ACHN (cell line): ENCODE measurements at regions not wholly inside any gene's neighbourhood (a gene's known extent, or its start where the extent isn't known, plus 50 kb on each side); places are given as distances from the start of the nearest gene placed in this dataset.

Experiments
- DNase-seq: peaks from one replicate; pipeline ENCODE4 v3.0.0-alpha.2; 2015
- in situ Hi-C: cut with HindIII; loops from 2 replicates; pipeline ENCODE4 v1.10.0; 2017; ENCODE audit warnings: low sequenced_read_pairs, low pct_ligation_motif_present, low pct_unique_long_range_greater_than_20kb

GRCh38 chr1:198096390-198096789, 60.4 kb upstream of the NEK7 start:
- in situ Hi-C loops: no loop called here
- DNase-seq: no peak

GRCh38 chr1:198099755-198100154, 57.0 kb upstream of the NEK7 start:
- DNase-seq: no peak
- in situ Hi-C loops: no loop called here

- in situ Hi-C loops: no loop called here
- no peak for DNase-seq
These were observed 54.9 kb upstream of the NEK7 start for GRCh38 chr1:198101716-198102453.

DNA sequence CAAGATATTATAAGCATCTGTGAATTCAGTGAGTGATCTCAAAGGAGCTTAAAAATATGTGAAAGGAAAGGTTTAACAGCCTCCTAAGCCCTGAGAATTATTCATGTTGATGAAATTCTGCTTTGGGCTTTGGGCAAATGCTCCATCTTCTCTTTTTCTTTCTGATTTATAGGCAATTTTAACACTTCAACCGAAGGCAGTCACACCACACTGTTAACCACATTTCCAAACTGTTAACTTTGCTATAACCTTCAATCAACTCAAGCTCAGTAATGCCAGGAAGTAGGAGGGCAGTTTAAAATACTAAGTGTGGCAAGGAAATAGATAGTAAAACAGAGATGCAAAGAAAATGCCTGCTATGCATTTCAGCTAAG, 54.4 kb upstream of the NEK7 start:
- DNase-seq: no peak
- in situ Hi-C loops: no loop called here

DNA sequence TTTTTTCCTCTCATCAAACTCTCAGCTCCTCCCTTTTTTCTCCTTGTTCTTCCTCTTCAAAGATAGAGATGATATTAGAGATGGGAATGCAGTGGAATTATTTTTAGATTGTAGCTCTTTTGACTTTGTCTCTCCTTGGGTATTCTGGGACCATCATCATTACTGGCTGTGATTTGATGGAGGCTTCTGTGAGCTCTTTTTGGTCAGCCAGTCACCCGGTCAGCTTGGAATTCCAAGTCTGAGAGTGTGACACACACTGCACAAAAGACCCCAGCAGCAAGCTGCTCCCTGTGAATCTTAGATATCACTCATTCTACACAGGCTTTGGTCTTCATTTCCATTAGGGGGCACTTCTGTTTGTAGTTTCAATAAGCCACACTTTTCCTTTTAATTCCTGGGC, 51.6 kb upstream of the NEK7 start:
- in situ Hi-C loops: no loop called here

GRCh38 chr1:198106011-198106410, 50.8 kb upstream of the NEK7 start:
- in situ Hi-C loops: no loop called here
- no peak for DNase-seq

More for the DNA sequence above, 51.6 kb upstream of the NEK7 start:
- DNase-seq: no peak
